GM18951 (cell line): ENCODE measurements at regions not wholly inside any gene's neighbourhood (a gene's known extent, or its start where the extent isn't known, plus 50 kb on each side); places are given as distances from the start of the nearest gene placed in this dataset.

Experiments used
- POLR2A ChIP-seq: IDR thresholded peaks from 4 replicates; pipeline ENCODE4 v1.6.1; 2011; ENCODE audit warnings: mild to moderate bottlenecking; ENCODE audit not compliant: insufficient read length, insufficient read depth; ENCODE audit errors: extremely low read depth
- in situ Hi-C: fragments of 300-500 bp; cut with MboI; formaldehyde crosslinking; loops from one replicate; pipeline ENCODE4 v1.12.0; 2022; ENCODE audit warnings: low sequenced_read_pairs, mixed read lengths, inconsistent platforms; ENCODE audit not compliant: unreplicated experiment

GRCh38 chr2:42928692-42929545 is 136.5 kb upstream of the HAAO start:
- no peak for TF ChIP-seq POLR2A
- in situ Hi-C loops, result no loop called here

DNA sequence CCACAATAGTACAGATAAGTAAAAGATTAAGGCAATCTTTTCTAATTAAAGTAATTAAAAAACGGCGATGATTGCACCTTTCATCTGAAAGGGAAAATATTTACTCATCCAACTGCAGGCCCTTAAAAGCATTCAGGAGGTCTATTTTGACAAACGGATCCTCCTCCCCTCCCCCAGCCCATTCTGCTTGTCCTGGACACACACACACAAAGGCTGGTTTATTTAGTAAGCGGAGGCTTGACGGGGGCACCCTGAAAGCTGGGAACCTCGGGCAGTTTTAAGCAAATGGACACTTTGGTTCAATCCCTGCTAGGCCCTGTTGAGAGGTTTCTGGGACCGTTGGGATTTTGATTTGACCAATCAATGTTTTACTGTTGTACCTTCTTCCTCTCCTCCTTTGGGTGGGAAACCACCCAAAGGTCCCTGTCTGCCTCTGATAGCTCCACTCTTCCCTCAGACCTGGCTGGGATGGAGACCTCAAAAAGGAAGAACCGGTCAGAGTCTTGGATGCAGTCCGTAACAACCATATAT is 135.8 kb upstream of the HAAO start:
- in situ Hi-C loops, result no loop called here
- TF ChIP-seq POLR2A, result no peak

DNA sequence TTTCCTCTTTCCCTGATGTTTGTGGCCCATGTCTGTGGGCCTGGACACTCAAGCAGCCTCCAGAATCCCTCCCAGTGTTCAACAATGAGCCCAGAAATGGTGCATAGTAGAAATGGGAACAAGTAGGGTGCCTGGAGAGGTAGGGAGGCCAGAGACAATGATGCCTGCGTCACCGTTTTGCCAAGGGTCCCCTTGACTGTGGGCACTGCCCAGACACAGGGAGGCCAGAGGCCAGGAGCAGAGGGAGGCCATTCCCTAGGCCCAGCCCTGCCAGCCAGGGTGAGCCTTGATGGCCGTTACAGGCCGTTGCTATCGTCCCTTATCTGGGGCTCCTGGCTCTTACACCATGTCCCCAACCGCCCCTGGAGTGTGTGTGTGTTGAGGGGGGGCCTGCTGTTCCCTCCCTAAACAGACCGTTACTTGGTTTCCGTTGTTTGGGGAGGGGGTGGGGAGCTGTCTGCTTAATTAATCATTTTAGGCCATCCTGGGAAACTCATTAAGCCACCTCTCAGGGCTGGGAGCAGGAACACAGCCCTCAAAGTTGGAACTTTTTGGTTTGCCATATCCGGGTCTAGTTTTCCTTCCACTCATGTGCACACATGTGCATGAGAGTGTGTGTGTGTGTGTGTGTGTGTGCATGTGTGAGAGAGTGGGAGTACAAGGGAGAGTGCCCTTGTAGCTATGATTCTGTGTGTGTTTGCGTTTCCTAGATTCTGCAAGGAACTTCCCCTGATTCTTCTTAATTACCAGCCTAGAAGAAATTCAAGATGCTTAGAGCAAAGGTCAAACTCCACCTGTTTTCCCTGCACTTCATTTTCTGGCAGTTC is 135.2 kb upstream of the HAAO start:
- in situ Hi-C loops, result no loop called here
- no peak for TF ChIP-seq POLR2A

- TF ChIP-seq POLR2A, result no peak
- in situ Hi-C loops, result no loop called here
Observed at GRCh38 chr2:42926434-42927333, 134.3 kb upstream of the HAAO start.

DNA sequence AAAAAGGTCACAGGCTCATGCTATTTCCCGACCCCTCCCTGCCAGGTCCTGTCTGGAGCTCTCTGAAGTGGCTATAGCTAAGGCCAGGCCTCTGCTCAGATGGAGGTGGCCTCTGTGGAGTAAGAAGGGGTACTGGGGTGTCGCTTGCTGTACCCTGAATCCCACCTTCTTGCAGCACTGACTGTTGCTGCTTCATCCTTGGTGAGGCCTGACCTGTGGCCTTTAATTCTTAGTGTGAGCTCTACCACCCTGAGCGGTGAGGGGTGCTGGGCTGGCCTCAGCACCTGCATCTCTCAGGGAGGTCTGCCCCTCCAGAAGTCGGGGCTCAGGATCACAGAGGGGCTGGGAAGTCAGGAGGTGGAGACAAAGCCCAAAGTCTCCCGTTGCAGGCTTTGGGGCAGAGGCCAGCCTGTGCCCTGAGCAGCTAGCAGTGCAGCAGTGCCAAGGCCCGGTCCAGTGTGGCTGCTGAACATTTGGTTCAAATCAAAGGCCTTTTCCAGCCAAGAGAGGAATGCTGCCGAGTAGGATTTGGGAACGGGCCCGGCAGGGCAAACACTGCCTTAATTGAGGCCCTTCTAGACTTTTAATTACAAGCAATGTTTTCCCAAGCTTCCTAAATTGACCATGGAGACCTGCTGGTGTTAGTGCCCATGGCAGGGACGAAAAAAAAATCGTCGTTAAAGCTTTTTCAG is 133.5 kb upstream of the HAAO start:
- in situ Hi-C loops, result no loop called here
- TF ChIP-seq POLR2A, result no peak

- in situ Hi-C loops, result no loop called here
- no peak for TF ChIP-seq POLR2A
Observed at GRCh38 chr2:42924418-42924886, 132.1 kb upstream of the HAAO start.

GRCh38 chr2:42923580-42924417 is 131.4 kb upstream of the HAAO start:
- no peak for TF ChIP-seq POLR2A

GRCh38 chr2:42922790-42923579 is 130.6 kb upstream of the HAAO start:
- in situ Hi-C loops, result no loop called here
- no peak for TF ChIP-seq POLR2A

More at GRCh38 chr2:42923580-42924417, 131.4 kb upstream of the HAAO start:
- in situ Hi-C loops, result no loop called here

GRCh38 chr2:42922293-42922692 is 129.9 kb upstream of the HAAO start:
- in situ Hi-C loops, result no loop called here
- TF ChIP-seq POLR2A, result no peak

- in situ Hi-C loops, result no loop called here
Observed at GRCh38 chr2:42921721-42922120, 129.3 kb upstream of the HAAO start.

DNA sequence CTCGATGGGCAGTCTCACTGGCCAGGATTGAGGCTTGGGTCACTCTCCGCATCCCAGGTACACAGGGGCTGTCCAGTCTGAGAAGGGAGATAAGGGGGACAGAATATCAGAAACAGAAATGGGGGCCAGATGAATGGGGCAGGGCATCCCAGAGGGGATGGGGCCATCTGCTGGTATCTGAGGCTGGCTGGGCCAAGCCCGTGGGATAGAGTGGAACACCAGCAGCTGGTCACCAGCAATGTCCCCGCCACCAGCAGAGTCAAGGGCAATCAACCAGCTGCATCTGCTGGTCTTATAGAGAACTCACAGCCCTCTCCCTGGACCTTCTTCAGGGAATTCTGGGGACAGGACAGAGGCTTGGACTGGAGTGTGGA is 128.8 kb upstream of the HAAO start:
- no peak for TF ChIP-seq POLR2A
- in situ Hi-C loops, result no loop called here

More at GRCh38 chr2:42921721-42922120, 129.3 kb upstream of the HAAO start:
- no peak for TF ChIP-seq POLR2A
